ENCODE measurements at regions not wholly inside any gene's neighbourhood (a gene's known extent, or its start where the extent isn't known, plus 50 kb on each side); places are given as distances from the start of the nearest gene placed in this dataset.

DNA sequence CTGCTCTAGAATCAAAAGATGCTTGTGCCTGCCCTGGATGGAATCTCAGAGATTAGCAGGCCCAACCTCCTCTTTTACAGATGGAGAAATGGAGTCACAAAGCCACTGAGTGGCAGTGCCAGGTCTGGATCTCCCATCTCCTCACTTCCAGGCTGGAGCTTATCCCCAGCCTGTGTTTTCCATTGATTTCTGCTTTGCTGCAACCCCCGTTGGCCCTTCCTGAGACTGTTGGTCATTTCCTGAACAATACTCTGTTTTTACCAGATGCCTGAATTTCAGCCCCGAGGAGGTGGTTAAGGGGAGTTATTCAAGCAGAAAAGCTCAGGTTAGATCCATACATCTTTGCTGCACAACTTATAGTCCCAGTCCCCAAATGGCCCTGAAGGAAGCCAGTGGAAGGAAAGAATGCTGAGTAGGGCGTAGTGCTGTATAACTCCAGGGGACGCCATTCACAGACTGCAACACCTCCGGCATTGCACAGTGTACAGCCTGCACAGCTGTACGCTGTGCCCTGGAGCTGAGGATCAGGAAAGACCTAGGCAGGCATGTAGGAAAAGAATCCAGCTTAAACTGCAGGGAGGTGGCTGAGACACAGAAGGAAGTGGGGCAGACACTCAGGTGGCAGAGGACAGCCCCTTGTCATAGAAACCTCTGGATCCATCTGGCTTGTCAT is 77.5 kb downstream of the RPLP1 start:
- ATAC-seq (ENCODE audit: low FRiP score) (no peak), DNase-seq (ENCODE audit: low spot score) (no peak)
- TF ChIP-seq CTCF (IDR thresholded peaks at IDR 0.05), result no peak

DNA sequence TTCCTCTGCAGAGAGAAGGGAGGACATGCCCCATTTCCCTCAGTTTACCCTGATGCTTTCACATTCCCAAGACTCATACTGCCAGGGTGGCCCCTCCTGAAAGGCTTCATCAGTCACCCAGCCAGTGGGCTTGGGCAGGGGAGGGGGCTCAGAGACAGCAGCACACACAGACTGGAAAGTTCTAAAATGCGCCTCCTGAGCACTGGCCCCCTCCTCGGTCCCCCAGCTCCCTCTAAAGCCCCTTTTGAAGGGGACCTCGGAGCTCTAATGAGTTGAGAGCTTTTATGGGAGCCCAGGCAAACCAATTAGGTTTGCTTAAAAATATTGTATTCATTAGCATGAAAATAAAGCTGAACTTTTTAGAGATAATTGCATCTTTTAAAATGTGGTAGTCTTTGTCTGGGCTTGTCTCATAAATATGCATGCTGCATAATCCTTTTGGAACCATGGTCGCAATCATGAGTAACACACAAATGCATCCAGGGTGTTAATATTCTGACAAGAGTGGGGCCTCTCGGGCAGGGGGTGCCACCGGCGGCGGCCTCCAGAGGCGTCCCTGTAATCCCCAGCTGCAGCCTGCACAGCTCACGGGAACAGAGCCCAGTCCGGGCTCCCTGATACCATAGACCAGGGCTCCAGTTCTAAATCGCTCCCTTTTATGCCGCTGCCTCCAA is 78.5 kb downstream of the RPLP1 start:
- ATAC-seq (ENCODE audit: low FRiP score), result no peak
- no peak for DNase-seq (ENCODE audit: low spot score)
- no peak for TF ChIP-seq CTCF (IDR thresholded peaks at IDR 0.05)

GRCh38 chr15:69531665-69532027 is 79.0 kb downstream of the RPLP1 start:
- DNase-seq (ENCODE audit: low spot score), result no peak
- ATAC-seq (ENCODE audit: low FRiP score), result no peak
- no peak for TF ChIP-seq CTCF (IDR thresholded peaks at IDR 0.05)

- DNase-seq (ENCODE audit: low spot score), result no peak
- TF ChIP-seq CTCF (IDR thresholded peaks at IDR 0.05), result no peak
- no peak for ATAC-seq (ENCODE audit: low FRiP score)
Measured at GRCh38 chr15:69532066-69532465, 79.4 kb downstream of the RPLP1 start.

GRCh38 chr15:69532856-69533255 is 80.2 kb downstream of the RPLP1 start:
- DNase-seq (ENCODE audit: low spot score) (no peak), ATAC-seq (ENCODE audit: low FRiP score) (no peak)
- TF ChIP-seq CTCF (IDR thresholded peaks at IDR 0.05), result no peak

GRCh38 chr15:69533522-69533921 is 80.9 kb downstream of the RPLP1 start:
- TF ChIP-seq CTCF (IDR thresholded peaks at IDR 0.05), result no peak
- DNase-seq (ENCODE audit: low spot score) (no peak), ATAC-seq (ENCODE audit: low FRiP score) (no peak)

GRCh38 chr15:69535101-69535638 is 82.6 kb downstream of the RPLP1 start:
- ATAC-seq (ENCODE audit: low FRiP score) (no peak), DNase-seq (ENCODE audit: low spot score) (no peak)
- no peak for TF ChIP-seq CTCF (IDR thresholded peaks at IDR 0.05)
